SK-N-SH treated with all-trans-retinoic acid at 6 μM for 48 hours (cell line): ENCODE measurements at regions not wholly inside any gene's neighbourhood (a gene's known extent, or its start where the extent isn't known, plus 50 kb on each side); places are given as distances from the start of the nearest gene placed in this dataset.

Experiments
- ARNTL ChIP-seq: fragments of 450-650 bp; formaldehyde crosslinking; IDR thresholded peaks from 2 replicates; pipeline ENCODE4 v1.5.0; 2020; ENCODE audit warnings: low read depth, mild to moderate bottlenecking, moderate library complexity, borderline replicate concordance
- CSDC2 ChIP-seq: fragments of 250-450 bp; sonication (Bioruptor Pico); IDR thresholded peaks from 2 replicates; pipeline ENCODE4 v1.5.0; 2020; ENCODE audit warnings: mild to moderate bottlenecking, moderate library complexity
- ISL1 ChIP-seq: fragments of 250-450 bp; sonication (Bioruptor Pico); IDR thresholded peaks from 2 replicates; pipeline ENCODE4 v2.1.2; 2022; ENCODE audit warnings: mild to moderate bottlenecking, moderate library complexity
- OSR1 ChIP-seq: fragments of 250-450 bp; sonication (Bioruptor Pico); IDR thresholded peaks from 2 replicates; pipeline ENCODE4 v1.8.0; 2022; ENCODE audit warnings: moderate library complexity, mild to moderate bottlenecking, inconsistent platforms
- PPARA ChIP-seq: fragments of 250-450 bp; sonication (Bioruptor Pico); IDR thresholded peaks from 2 replicates; pipeline ENCODE4 v1.5.0; 2020; ENCODE audit warnings: mild to moderate bottlenecking, borderline replicate concordance
- RARB ChIP-seq: fragments of 250-450 bp; sonication (Bioruptor Pico); IDR thresholded peaks from 2 replicates; pipeline ENCODE4 v1.8.0; 2021; ENCODE audit warnings: mild to moderate bottlenecking, moderate library complexity
- TCF4 ChIP-seq: fragments of 250-450 bp; sonication (Bioruptor Pico); IDR thresholded peaks from 2 replicates; pipeline ENCODE4 v1.8.0; 2021; ENCODE audit warnings: mild to moderate bottlenecking, moderate library complexity, borderline replicate concordance
- ZC3H10 ChIP-seq: fragments of 250-450 bp; sonication (Bioruptor Pico); IDR thresholded peaks from 2 replicates; pipeline ENCODE4 v1.5.1; 2021; ENCODE audit warnings: mild to moderate bottlenecking, moderate library complexity
- ZNF8 ChIP-seq: fragments of 450-650 bp; formaldehyde crosslinking; IDR thresholded peaks from 2 replicates; pipeline ENCODE4 v1.5.0; 2020; ENCODE audit warnings: mild to moderate bottlenecking, moderate library complexity
- TF ChIP-seq, protein P1 (sequence below): fragments of 250-450 bp; sonication (Bioruptor Pico); IDR thresholded peaks from 2 replicates; pipeline ENCODE4 v1.5.0; 2020; ENCODE audit warnings: mild to moderate bottlenecking, moderate library complexity
- TF ChIP-seq, protein P2 (sequence below): fragments of 250-450 bp; sonication (Bioruptor Pico); IDR thresholded peaks from 2 replicates; pipeline ENCODE4 v1.5.1; 2020; ENCODE audit warnings: low read depth, mild to moderate bottlenecking, moderate library complexity
- TF ChIP-seq, protein P3 (sequence below): fragments of 250-450 bp; sonication (Bioruptor Pico); IDR thresholded peaks from 2 replicates; pipeline ENCODE4 v1.8.0; 2020; ENCODE audit warnings: mild to moderate bottlenecking, moderate library complexity, borderline replicate concordance

DNA sequence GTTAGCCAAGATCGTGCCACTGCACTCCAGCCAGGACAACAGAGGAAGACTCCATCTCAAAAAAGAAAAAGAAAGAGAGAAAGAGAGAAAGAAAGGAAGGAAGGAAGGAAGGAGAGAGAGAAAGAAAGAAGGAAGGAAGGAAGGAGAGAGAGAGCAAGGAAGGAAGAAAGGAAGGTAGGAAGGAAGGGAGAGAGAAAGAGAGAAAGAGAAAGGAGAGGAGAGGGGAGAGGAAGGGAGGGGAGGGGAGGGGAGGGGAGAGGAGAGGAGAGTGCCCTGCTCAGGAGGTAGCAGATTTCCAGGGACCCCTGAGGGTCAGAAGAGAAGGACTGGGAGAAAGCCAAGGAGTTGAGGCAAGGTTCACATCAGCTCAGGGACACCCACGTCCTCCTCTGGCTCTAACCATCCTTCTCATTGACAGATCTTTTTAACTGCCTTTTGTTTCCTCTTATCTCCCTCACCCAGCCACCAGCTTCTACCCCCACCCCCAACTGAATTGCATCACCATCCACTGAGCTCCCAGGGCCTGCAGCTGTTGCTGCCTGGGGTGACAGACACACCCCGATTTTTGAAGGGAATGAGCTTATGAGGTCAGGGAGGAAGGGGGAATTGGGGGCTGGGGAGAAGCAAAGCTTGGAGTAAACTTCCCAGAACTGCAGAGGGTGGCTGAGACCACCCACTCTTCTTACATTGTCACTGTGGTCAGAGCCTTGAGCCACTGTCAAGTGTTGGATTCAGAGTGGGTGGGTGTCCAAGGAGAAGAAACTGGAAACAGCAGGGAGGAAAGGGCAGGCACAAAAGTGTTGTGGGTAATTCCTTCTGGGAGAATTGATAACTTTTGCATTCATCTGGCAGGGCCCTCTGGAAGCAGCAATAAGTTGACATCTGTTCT is 91.6 kb downstream of the GLUL start:
- TF ChIP-seq, protein P1, sequence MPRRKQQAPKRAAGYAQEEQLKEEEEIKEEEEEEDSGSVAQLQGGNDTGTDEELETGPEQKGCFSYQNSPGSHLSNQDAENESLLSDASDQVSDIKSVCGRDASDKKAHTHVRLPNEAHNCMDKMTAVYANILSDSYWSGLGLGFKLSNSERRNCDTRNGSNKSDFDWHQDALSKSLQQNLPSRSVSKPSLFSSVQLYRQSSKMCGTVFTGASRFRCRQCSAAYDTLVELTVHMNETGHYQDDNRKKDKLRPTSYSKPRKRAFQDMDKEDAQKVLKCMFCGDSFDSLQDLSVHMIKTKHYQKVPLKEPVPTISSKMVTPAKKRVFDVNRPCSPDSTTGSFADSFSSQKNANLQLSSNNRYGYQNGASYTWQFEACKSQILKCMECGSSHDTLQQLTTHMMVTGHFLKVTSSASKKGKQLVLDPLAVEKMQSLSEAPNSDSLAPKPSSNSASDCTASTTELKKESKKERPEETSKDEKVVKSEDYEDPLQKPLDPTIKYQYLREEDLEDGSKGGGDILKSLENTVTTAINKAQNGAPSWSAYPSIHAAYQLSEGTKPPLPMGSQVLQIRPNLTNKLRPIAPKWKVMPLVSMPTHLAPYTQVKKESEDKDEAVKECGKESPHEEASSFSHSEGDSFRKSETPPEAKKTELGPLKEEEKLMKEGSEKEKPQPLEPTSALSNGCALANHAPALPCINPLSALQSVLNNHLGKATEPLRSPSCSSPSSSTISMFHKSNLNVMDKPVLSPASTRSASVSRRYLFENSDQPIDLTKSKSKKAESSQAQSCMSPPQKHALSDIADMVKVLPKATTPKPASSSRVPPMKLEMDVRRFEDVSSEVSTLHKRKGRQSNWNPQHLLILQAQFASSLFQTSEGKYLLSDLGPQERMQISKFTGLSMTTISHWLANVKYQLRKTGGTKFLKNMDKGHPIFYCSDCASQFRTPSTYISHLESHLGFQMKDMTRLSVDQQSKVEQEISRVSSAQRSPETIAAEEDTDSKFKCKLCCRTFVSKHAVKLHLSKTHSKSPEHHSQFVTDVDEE (CRISPR knock-in tag), result no peak
- TF ChIP-seq, protein P2, sequence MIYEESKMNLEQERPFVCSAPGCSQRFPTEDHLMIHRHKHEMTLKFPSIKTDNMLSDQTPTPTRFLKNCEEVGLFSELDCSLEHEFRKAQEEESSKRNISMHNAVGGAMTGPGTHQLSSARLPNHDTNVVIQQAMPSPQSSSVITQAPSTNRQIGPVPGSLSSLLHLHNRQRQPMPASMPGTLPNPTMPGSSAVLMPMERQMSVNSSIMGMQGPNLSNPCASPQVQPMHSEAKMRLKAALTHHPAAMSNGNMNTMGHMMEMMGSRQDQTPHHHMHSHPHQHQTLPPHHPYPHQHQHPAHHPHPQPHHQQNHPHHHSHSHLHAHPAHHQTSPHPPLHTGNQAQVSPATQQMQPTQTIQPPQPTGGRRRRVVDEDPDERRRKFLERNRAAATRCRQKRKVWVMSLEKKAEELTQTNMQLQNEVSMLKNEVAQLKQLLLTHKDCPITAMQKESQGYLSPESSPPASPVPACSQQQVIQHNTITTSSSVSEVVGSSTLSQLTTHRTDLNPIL (CRISPR knock-in tag), result no peak
- TF ChIP-seq ISL1 (CRISPR knock-in tag), result no peak
- no peak for TF ChIP-seq RARB (CRISPR knock-in tag)
- TF ChIP-seq, protein P3, sequence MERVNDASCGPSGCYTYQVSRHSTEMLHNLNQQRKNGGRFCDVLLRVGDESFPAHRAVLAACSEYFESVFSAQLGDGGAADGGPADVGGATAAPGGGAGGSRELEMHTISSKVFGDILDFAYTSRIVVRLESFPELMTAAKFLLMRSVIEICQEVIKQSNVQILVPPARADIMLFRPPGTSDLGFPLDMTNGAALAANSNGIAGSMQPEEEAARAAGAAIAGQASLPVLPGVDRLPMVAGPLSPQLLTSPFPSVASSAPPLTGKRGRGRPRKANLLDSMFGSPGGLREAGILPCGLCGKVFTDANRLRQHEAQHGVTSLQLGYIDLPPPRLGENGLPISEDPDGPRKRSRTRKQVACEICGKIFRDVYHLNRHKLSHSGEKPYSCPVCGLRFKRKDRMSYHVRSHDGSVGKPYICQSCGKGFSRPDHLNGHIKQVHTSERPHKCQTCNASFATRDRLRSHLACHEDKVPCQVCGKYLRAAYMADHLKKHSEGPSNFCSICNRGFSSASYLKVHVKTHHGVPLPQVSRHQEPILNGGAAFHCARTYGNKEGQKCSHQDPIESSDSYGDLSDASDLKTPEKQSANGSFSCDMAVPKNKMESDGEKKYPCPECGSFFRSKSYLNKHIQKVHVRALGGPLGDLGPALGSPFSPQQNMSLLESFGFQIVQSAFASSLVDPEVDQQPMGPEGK (CRISPR knock-in tag), result no peak
- TF ChIP-seq ZNF8 (CRISPR knock-in tag), result no peak
- TF ChIP-seq TCF4 (CRISPR knock-in tag), result no peak
- TF ChIP-seq OSR1 (CRISPR knock-in tag), result no peak
- TF ChIP-seq ARNTL, result no peak
- no peak for TF ChIP-seq PPARA (CRISPR knock-in tag)
- no peak for TF ChIP-seq ZC3H10 (CRISPR knock-in tag)
- no peak for TF ChIP-seq CSDC2 (CRISPR knock-in tag)
